H1 (cell line): ENCODE measurements at regions not wholly inside any gene's neighbourhood (a gene's known extent, or its start where the extent isn't known, plus 50 kb on each side); places are given as distances from the start of the nearest gene placed in this dataset.

Experiments used
- CTCF ChIP-seq, 3 experiments: IDR thresholded peaks; 1 replicate in 2 of 3; 2 replicates in 1 of 3; pipeline versions ENCODE4 v1.5.1 to v1.6.1; 2011; ENCODE audit warnings: low read length in 3 of 3, mild to moderate bottlenecking in 3 of 3, inconsistent platforms in 2 of 3, low read depth in 1 of 3, moderate library complexity in 1 of 3; ENCODE audit not compliant: insufficient read depth in 1 of 3; ENCODE audit errors: control extremely low read depth in 1 of 3
- POLR2A ChIP-seq, 2 experiments: IDR thresholded peaks; 1 replicate in 1 of 2; 2 replicates in 1 of 2; pipeline ENCODE4 v1.6.1; 2011; ENCODE audit warnings: low read depth in 2 of 2, low read length in 2 of 2, mild to moderate bottlenecking in 2 of 2; ENCODE audit errors: control extremely low read depth in 1 of 2
- RAD21 ChIP-seq, 2 experiments: IDR thresholded peaks in 1 of 2; conservative IDR thresholded peaks in 1 of 2; 2 replicates each; pipeline ENCODE4 v1.6.1; 2011; ENCODE audit warnings: low read depth in 2 of 2, low read length in 2 of 2, improper control_type of control experiment in 1 of 2, inconsistent platforms in 1 of 2, mild to moderate bottlenecking in 1 of 2, moderate library complexity in 1 of 2
- ZNF274 ChIP-seq: IDR thresholded peaks from 2 replicates; pipeline ENCODE4 v1.7.0; 2012; ENCODE audit warnings: low read length, borderline replicate concordance; ENCODE audit errors: extremely low read depth

- TF ChIP-seq ZNF274 (no peak), POLR2A (IDR thresholded peaks at IDR 0.05; ENCODE audit: control extremely low read depth in 1 of 2, low read depth in 2 of 2, low read length in 2 of 2) (no peak), CTCF (IDR thresholded peaks at IDR 0.05; ENCODE audit: control extremely low read depth in 1 of 3, insufficient read depth in 1 of 3, low read depth in 1 of 3, low read length in 3 of 3) (no peak), RAD21 (IDR thresholded peaks at IDR 0.05 in 1 of 2, conservative IDR thresholded peaks at IDR 0.05 in 1 of 2; ENCODE audit: low read depth in 2 of 2, low read length in 2 of 2) (no peak)
Observed at GRCh38 chr18:47632970-47633635, 297.4 kb downstream of the SMAD2 start.
